Activated B cell treated with CpG ODN at 0.5 μM for 24 hours (primary cell): ENCODE measurements at regions not wholly inside any gene's neighbourhood (a gene's known extent, or its start where the extent isn't known, plus 50 kb on each side); places are given as distances from the start of the nearest gene placed in this dataset.
A peak's percentile ranks its signal among the peaks of the same experiment; 100 is the strongest.

Experiments
- ATAC-seq: fragments of 200-7000 bp; cut with Tn5 transposase; one replicate; pipeline ENCODE4 v1.10.0; 2021; ENCODE audit warnings: low read depth, mild to moderate bottlenecking, moderate library complexity
- CTCF ChIA-PET: fragments of 350-600 bp; sonication (Branson Sonifier 250); formaldehyde crosslinking; loops from one replicate; lab custom pipeline; 2021; ENCODE audit warnings: antibody characterized with exemption; lab: Charles Lee
- POLR2A ChIA-PET: fragments of 350-600 bp; sonication (Branson Sonifier 250); formaldehyde crosslinking; loops from one replicate; lab custom pipeline; 2021; ENCODE audit warnings: antibody characterized with exemption; lab: Charles Lee
- DNase-seq: peaks from one replicate; pipeline ENCODE4 v3.0.0; 2022
- H3K27ac Mint-ChIP-seq: one replicate; pipeline ENCODE4 v1.8.0; 2020; ENCODE audit warnings: mixed read lengths
- H3K27me3 Mint-ChIP-seq: one replicate; pipeline ENCODE4 v1.8.0; 2021; ENCODE audit warnings: mixed read lengths
- H3K36me3 Mint-ChIP-seq: one replicate; pipeline ENCODE4 v1.8.0; 2021; ENCODE audit warnings: low read depth, mixed read lengths
- H3K4me1 Mint-ChIP-seq: one replicate; pipeline ENCODE4 v1.8.0; 2021; ENCODE audit warnings: mixed read lengths
- H3K4me3 Mint-ChIP-seq: one replicate; pipeline ENCODE4 v1.8.0; 2020; ENCODE audit warnings: mild to moderate bottlenecking, mixed read lengths
- H3K9me3 Mint-ChIP-seq: one replicate; pipeline ENCODE4 v1.8.0; 2020; ENCODE audit warnings: mixed read lengths
- intact Hi-C: fragments of 100-400 bp; cut with micrococcal nuclease; formaldehyde crosslinking; loops from one replicate; pipeline ENCODE4 v1.15.1; 2024
- TF ChIP-seq, protein P1 (sequence below): fragments of 200-600 bp; IDR thresholded peaks from one replicate; pipeline ENCODE4 v1.8.0; 2022; ENCODE audit warnings: antibody characterized with exemption, mild to moderate bottlenecking

DNA sequence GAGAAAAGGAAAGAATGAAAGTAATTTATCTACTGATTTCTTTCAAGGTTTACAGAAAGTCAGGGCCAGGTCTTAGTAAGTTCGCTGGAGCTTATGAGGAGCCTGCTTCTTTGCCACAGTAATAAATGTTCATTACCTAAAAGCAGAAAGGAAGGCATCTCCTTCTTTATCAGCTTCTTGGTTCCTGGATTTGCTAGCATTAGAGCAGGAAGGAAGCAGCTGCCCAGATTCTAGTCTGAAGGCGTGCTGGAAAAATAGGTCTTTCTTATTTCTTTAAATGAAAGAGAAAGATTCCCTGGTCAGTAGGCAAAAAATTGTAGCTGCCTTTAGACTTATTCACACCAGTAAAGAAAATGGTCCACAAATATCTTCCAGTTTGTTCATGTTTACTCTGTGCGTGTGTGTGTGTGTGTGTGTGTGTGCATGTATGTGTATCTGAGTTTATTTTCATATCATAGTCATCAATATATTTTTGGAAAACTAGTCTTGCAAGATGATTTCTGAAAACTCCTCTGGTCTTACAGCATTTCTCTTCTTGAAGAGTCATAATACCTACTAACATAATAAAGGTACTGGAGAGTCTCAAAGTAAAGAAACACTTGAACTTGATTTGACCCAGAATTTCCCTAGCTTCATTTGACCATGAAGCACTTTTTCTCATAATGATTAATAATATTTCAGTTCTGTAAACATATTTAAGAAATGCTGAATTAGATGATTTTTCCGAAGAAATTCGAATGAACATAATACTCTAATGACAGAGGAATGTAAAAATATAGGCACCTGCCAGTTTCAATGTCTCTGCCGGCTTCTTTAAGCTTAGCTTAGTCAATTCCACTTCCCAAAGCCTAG, 255.3 kb upstream of the ZPLD1 start:
- no peak overlapping the region for H3K27ac Mint-ChIP-seq
- ATAC-seq (peak; percentile 64), DNase-seq (no peak)
- CTCF ChIA-PET: interaction anchor here (0.9 to 1.7 kb wide), 4 partner anchors 10 to 366 kb away, joined by 3 to 6 read pairs (median 3); no protein-coding TSS in a partner anchor
- POLR2A ChIA-PET: interaction anchor here (0.6 to 3.7 kb wide), 7 partner anchors 120 to 336 kb away, joined by 3 to 14 read pairs (median 4); partner anchors contain the start of gene NFKBIZ
- no peaks in the 10 kb centered on the region for H3K27me3 Mint-ChIP-seq
- no peak overlapping the region for H3K4me3 Mint-ChIP-seq
- H3K9me3 Mint-ChIP-seq: no peaks in the 10 kb centered on the region
- intact Hi-C loops: no loop called here
- H3K36me3 Mint-ChIP-seq: no peaks in the 10 kb centered on the region
- H3K4me1 Mint-ChIP-seq: peaks cover 6% of the 10 kb centered on the region
- TF ChIP-seq, protein P1, sequence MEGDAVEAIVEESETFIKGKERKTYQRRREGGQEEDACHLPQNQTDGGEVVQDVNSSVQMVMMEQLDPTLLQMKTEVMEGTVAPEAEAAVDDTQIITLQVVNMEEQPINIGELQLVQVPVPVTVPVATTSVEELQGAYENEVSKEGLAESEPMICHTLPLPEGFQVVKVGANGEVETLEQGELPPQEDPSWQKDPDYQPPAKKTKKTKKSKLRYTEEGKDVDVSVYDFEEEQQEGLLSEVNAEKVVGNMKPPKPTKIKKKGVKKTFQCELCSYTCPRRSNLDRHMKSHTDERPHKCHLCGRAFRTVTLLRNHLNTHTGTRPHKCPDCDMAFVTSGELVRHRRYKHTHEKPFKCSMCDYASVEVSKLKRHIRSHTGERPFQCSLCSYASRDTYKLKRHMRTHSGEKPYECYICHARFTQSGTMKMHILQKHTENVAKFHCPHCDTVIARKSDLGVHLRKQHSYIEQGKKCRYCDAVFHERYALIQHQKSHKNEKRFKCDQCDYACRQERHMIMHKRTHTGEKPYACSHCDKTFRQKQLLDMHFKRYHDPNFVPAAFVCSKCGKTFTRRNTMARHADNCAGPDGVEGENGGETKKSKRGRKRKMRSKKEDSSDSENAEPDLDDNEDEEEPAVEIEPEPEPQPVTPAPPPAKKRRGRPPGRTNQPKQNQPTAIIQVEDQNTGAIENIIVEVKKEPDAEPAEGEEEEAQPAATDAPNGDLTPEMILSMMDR: no peak

DNA sequence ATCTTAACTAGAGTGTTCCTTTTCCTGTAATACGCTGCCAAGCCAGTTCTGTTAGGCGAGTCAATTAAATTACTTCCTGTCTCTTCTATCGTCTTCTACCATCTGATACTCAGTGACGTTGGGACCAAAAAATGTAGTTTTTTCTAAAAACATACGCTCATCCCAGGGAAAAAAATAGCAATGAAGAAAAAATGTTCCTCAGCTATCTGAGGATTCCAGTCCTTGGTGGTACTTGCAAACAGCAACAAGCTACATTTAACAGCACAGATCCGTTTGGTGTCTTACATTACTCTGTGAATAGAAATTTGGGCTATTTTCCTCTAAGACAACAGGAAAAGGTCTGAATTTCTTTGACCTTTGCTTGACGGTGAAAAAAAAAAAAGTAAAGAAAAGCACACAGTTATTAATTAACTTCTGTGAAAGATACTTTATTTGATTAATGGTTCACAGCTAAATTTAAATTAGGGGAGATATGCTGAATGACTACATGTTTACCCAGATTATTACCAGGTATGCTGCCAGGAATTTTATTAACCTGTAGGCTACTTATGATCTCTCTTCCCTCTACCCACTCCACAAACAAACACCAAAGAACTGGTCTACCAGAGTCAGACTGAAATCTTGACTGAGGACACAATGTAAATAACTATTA, 254.4 kb upstream of the ZPLD1 start:
- no peaks in the 10 kb centered on the region for H3K36me3 Mint-ChIP-seq
- TF ChIP-seq, protein P1: no peak
- H3K4me3 Mint-ChIP-seq: no peak overlapping the region
- H3K4me1 Mint-ChIP-seq: peaks cover 6% of the 10 kb centered on the region
- ATAC-seq (peak; percentile 40), DNase-seq (no peak)
- intact Hi-C loops: no loop called here
- no peaks in the 10 kb centered on the region for H3K9me3 Mint-ChIP-seq
- ChIA-PET CTCF (interaction anchor here (0.9 to 1.7 kb wide), 5 partner anchors 9 to 366 kb away, joined by 3 to 6 read pairs (median 3); no protein-coding TSS in a partner anchor), POLR2A (interaction anchor here (0.9 to 3.7 kb wide), 7 partner anchors 121 to 331 kb away, joined by 3 to 14 read pairs (median 4); partner anchors contain the start of gene NFKBIZ)
- H3K27ac Mint-ChIP-seq: no peak overlapping the region
- no peaks in the 10 kb centered on the region for H3K27me3 Mint-ChIP-seq

DNA sequence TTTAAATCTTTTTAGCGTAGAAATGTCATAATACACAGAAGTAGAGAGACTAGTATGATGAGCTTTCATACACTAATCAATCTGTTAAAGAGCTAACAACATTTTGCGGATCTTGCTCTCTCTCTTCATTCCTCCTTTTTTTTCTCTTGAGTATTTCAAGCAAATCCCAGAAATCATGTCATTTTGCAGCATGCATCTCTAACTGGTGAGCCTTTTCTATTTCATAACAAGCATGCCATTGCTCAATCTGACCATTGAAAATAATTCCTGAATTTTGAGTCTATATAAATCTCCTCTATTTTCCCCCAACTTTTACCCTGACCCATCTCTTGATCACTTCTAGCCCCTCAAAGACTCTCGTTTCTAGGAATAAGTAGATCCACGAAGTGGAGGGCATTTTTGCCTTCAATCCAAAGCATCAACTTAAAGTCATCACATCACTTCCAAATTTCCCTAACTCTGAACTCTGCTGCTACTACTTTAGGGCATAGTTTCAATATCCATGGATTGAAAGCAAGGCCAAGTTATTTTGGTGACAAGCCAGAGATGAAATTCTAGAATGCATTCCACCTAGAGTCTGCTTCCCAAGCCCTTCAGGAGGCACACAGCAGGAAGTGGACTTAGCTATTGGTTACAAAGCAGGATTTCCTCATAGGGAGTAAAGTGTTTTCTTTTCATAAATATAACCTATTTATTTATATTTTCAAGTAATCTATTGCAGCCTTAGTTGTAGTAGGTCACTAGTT, 253.5 kb upstream of the ZPLD1 start:
- POLR2A ChIA-PET: interaction anchor here (0.6 to 3.7 kb wide), 4 partner anchors 244 to 332 kb away, joined by 4 to 14 read pairs (median 7); partner anchors contain the start of gene NFKBIZ
- no peak for DNase-seq
- H3K27me3 Mint-ChIP-seq: no peaks in the 10 kb centered on the region
- no peak overlapping the region for H3K27ac Mint-ChIP-seq
- no peak for ATAC-seq
- intact Hi-C loops: no loop called here
- no peaks in the 10 kb centered on the region for H3K36me3 Mint-ChIP-seq
- peaks cover 6% of the 10 kb centered on the region for H3K4me1 Mint-ChIP-seq
- CTCF ChIA-PET: interaction anchor here (1.7 kb wide), 1 partner anchor 44 kb away, joined by 4 read pairs; no protein-coding TSS in a partner anchor
- H3K4me3 Mint-ChIP-seq: no peak overlapping the region
- no peaks in the 10 kb centered on the region for H3K9me3 Mint-ChIP-seq
- TF ChIP-seq, protein P1: no peak

DNA sequence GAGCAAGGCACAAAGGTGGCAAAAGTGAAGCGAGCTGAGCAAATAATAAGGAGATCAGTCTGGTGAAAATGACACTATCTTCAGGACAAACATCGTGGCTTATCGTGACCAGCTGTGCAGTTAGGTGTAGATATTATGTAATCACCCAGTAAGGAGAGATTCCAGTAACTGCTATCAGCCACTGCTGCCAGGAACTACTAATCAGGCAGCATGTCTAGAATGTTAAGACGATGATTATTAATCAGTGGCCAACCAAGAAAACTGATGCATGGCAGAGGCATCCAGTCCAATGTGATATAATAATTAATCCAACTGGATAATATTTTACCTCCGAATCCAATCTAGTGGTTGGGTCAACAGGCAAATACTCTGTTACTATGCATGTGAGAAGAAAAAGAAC, 252.7 kb upstream of the ZPLD1 start:
- H3K27ac Mint-ChIP-seq: no peak overlapping the region
- ChIA-PET POLR2A (interaction anchor here (3.7 kb wide), 1 partner anchor 333 kb away, joined by 14 read pairs; the partner anchor contains the start of gene NFKBIZ), CTCF (interaction anchor here (1.7 kb wide), 1 partner anchor 43 kb away, joined by 4 read pairs; no protein-coding TSS in a partner anchor)
- TF ChIP-seq, protein P1: no peak
- intact Hi-C loops: no loop called here
- no peaks in the 10 kb centered on the region for H3K36me3 Mint-ChIP-seq
- peaks cover under 1% of the 10 kb centered on the region for H3K4me1 Mint-ChIP-seq
- ATAC-seq (no peak), DNase-seq (no peak)
- no peaks in the 10 kb centered on the region for H3K27me3 Mint-ChIP-seq
- H3K4me3 Mint-ChIP-seq: no peak overlapping the region
- no peaks in the 10 kb centered on the region for H3K9me3 Mint-ChIP-seq
